ENCODE measurements at regions not wholly inside any gene's neighbourhood (a gene's known extent, or its start where the extent isn't known, plus 50 kb on each side); places are given as distances from the start of the nearest gene placed in this dataset.

DNA sequence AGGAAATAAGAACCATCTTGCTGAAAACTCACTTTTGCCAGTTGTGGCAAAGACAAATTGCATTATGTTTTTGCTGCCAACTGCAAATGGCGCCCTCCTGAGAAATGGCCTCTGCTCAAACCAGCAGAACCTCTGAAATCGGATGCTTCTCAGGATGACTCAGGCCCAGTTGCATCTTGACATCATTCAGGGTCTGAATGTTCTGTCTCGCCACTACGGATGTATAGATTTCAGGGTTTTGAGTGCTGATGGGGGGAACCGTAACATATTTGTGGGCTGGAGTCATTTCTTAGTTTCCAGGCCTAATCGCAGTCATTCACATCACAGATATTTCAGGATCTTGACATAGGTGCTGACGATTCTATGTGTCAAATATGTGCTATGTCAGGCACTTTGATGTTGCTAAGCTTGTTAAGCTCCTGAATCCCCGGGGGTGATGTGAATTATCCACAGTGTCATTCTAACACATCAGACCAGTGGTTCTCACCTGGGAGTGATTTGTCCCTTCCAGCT is 207.1 kb downstream of the NFATC2 start:
- no peak overlapping the region for H3K27ac ChIP-seq

DNA sequence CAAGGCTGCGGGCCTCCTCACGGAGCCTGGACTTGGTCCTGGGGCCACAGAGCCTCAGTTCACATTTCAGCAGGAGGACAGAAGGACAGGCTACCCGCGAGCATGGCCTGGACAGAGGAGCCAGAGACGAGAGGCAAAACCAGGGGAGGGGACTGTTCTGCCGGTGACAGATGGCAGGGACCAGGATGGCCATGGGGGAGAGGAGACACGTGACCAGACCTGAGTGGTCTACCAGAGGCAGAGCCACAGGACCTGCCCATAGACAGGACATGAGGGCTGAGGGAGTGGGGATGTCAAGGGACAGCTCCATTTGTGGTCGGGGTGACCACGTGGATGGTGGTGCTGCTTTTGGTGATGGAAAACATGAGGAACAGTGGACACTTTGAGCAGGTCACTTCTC is 207.9 kb downstream of the NFATC2 start:
- H3K27ac ChIP-seq: no peak overlapping the region
- TF ChIP-seq CTCF (conservative IDR thresholded peaks at IDR 0.05) (no peak), ZFX (IDR thresholded peaks at IDR 0.05) (no peak)

More for the DNA sequence above, 207.1 kb downstream of the NFATC2 start:
- no peak for TF ChIP-seq CTCF (conservative IDR thresholded peaks at IDR 0.05)

GRCh38 chr20:51333971-51334370 is 208.5 kb downstream of the NFATC2 start:
- no peak overlapping the region for H3K27ac ChIP-seq
- TF ChIP-seq CTCF (conservative IDR thresholded peaks at IDR 0.05): no peak
- TF ChIP-seq ZFX (IDR thresholded peaks at IDR 0.05): no peak

- no peak for TF ChIP-seq ZFX (IDR thresholded peaks at IDR 0.05)
- TF ChIP-seq CTCF (conservative IDR thresholded peaks at IDR 0.05): no peak
- no peak overlapping the region for H3K27ac ChIP-seq
Observed at GRCh38 chr20:51333446-51333845, 209.1 kb downstream of the NFATC2 start.

DNA sequence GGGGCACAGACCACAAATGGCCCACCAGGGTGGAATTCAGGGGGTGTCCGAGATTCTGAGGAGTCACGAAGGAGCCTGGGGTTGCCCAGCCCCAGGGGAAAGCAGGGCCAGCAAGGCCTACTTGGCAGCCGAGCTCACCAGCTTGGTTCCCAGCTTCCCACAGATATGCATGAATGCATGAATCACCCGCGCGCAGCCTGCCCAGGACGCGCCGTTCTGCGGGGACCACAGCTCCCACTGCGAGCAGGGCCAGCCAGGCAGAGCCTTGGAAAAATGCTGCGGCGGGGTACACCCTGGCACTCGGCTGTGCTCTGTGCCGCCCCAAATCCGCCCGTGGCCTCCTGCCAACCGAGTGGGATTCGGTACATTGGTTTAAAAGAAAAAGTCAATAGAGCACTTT is 211.0 kb downstream of the NFATC2 start:
- TF ChIP-seq ZFX (IDR thresholded peaks at IDR 0.05) (no peak), CTCF (conservative IDR thresholded peaks at IDR 0.05) (no peak)
- H3K27ac ChIP-seq: no peak overlapping the region

GRCh38 chr20:51329845-51330244 is 212.7 kb downstream of the NFATC2 start:
- TF ChIP-seq CTCF (conservative IDR thresholded peaks at IDR 0.05): no peak
- no peak for TF ChIP-seq ZFX (IDR thresholded peaks at IDR 0.05)
- no peak overlapping the region for H3K27ac ChIP-seq

- H3K27ac ChIP-seq: no peak overlapping the region
Observed at GRCh38 chr20:51327251-51327841, 215.2 kb downstream of the NFATC2 start.

More at GRCh38 chr20:51327251-51327841, 215.2 kb downstream of the NFATC2 start:
- TF ChIP-seq ZFX (IDR thresholded peaks at IDR 0.05): no peak
- no peak for TF ChIP-seq CTCF (conservative IDR thresholded peaks at IDR 0.05)

Measured in C4-2B (cell line).